ENCODE measurements at regions not wholly inside any gene's neighbourhood (a gene's known extent, or its start where the extent isn't known, plus 50 kb on each side); places are given as distances from the start of the nearest gene placed in this dataset.

DNA sequence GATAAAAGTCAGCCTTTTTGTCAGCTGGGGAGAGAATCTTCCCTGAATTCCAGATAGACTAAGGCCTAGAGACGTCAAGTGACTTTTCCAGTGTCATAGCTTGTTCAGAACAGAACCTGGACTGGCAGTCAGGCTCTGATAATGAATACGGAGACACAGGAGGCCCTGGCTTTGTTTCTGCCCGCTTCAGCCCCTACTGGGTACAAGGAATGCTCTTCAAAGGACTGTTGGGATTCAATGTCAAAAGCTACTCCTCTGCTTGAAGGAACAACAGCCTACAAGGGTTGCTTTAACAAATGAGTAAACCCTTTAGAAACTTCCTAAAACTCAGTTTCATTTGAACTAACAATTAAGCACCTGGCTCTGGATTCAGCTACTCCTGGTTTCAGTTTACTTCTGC, 412.3 kb downstream of the OXSM start (continued):
- TF ChIP-seq RNF2 (IDR thresholded peaks at IDR 0.05; ENCODE audit: borderline replicate concordance, low read depth, low read length, missing control alignments, poor library complexity, severe bottlenecking) (no peak), EGR1 (IDR thresholded peaks at IDR 0.05; ENCODE audit: borderline replicate concordance, low read depth, low read length) (no peak)
